Stomach (tissue), 8 donors: ENCODE measurements at regions not wholly inside any gene's neighbourhood (a gene's known extent, or its start where the extent isn't known, plus 50 kb on each side); places are given as distances from the start of the nearest gene placed in this dataset.

Experiments
- DNase-seq, 2 donors: peaks; one replicate each; pipeline versions ENCODE4 v3.0.0 to v3.0.0-alpha.2; 2013 to 2019
- H3K27ac ChIP-seq, 5 donors: fragments of 200-600 bp in 4 of 5; sonication (generic) in 4 of 5; one replicate each; pipeline ENCODE4 v1.5.1; 2013 to 2019; ENCODE audit warnings: mild to moderate bottlenecking in 1 of 5, moderate library complexity in 1 of 5
- H3K27me3 ChIP-seq, 3 donors: fragments of 200-600 bp; sonication (generic); one replicate each; pipeline ENCODE4 v1.5.1; 2017 to 2019; ENCODE audit warnings: mixed run types in 1 of 3
- H3K36me3 ChIP-seq, 4 donors: fragments of 200-600 bp; sonication (generic); 1 replicate in 3 of 4; 2 replicates in 1 of 4; pipeline ENCODE4 v1.5.1; 2016 to 2019
- H3K4me1 ChIP-seq, 4 donors: fragments of 200-600 bp; sonication (generic); one replicate each; pipeline ENCODE4 v1.5.1; 2016 to 2019
- H3K4me3 ChIP-seq, 4 donors: fragments of 200-600 bp; sonication (generic) in 3 of 4; one replicate each; pipeline ENCODE4 v1.5.1; 2016 to 2019; ENCODE audit warnings: mild to moderate bottlenecking in 1 of 4
- H3K9me3 ChIP-seq, 4 donors: fragments of 200-600 bp; sonication (generic); one replicate each; pipeline ENCODE4 v1.5.1; 2016 to 2019
- CTCF ChIP-seq, 7 experiments: fragments of 450-650 bp in 4 of 7; fragments of 200-600 bp in 3 of 7; sonication (generic) in 3 of 7; IDR thresholded peaks; one replicate each; pipeline ENCODE4 v1.5.1; 2016 to 2019; ENCODE audit warnings: antibody characterized with exemption in 7 of 7, control low read depth in 2 of 7, mild to moderate bottlenecking in 1 of 7
- EP300 ChIP-seq: sonication (generic); formaldehyde crosslinking; IDR thresholded peaks from one replicate; pipeline ENCODE4 v1.6.1; 2017; ENCODE audit warnings: antibody characterized with exemption
- POLR2A ChIP-seq, 4 donors: fragments of 450-650 bp; IDR thresholded peaks; one replicate each; pipeline ENCODE4 v1.6.1; 2016; ENCODE audit warnings: antibody characterized with exemption in 4 of 4, control low read depth in 2 of 4, mild to moderate bottlenecking in 1 of 4, moderate library complexity in 1 of 4
- POLR2AphosphoS5 ChIP-seq, 3 donors: sonication (generic); formaldehyde crosslinking; IDR thresholded peaks; one replicate each; pipeline ENCODE4 v1.6.1; 2016; ENCODE audit warnings: antibody characterized with exemption in 3 of 3
- WGBS, 5 donors: extraction: QIAGEN DNeasy Blood & Tissue Kit in 3 of 5; methylation state at CpG; one replicate each; pipeline versions ENCODE4 v1.1.5 to v1.1.7; 2013 to 2018; 5-methylcytosine and 5-hydroxymethylcytosine counted together
- intact Hi-C: fragments of 100-400 bp; cut with DNase I; formaldehyde crosslinking; loops from one replicate; pipeline ENCODE4 v1.15.1; 2023; ENCODE audit warnings: low total_unique reads
- donor health status: healthy with polysubstance abuse.
- donor health status: Bipolar disorder and iron deficiency.
- donor health status: healthy.

GRCh38 chr3:10713656-10714055 is 102.4 kb upstream of the SLC6A11 start:
- Histone ChIP-seq H3K27ac (no peak overlapping the region), H3K36me3 (no peaks in the 10 kb centered on the region), H3K9me3 (peaks cover 0 to 11% (median 5%) of the 10 kb centered on the region in 4 donors), H3K27me3 (peaks cover 0 to 50% (median 12%) of the 10 kb centered on the region in 3 donors), H3K4me3 (no peak overlapping the region), H3K4me1 (no peaks in the 10 kb centered on the region)
- no peak for TF ChIP-seq CTCF (IDR thresholded peaks at IDR 0.05)
- no peak for TF ChIP-seq POLR2AphosphoS5 (IDR thresholded peaks at IDR 0.05)
- TF ChIP-seq EP300 = no peak
- no peak for TF ChIP-seq POLR2A (IDR thresholded peaks at IDR 0.05)
- 51 to 58% (median 53%) methylated on average over 6 of the region's 6 CpGs for WGBS, 5 donors
- intact Hi-C loops = no loop called here
- no peak for DNase-seq

GRCh38 chr3:10715886-10716285 is 100.1 kb upstream of the SLC6A11 start:
- Histone ChIP-seq H3K36me3 (no peaks in the 10 kb centered on the region), H3K27ac (no peak overlapping the region), H3K27me3 (peaks cover 0 to 28% (median 0%) of the 10 kb centered on the region in 3 donors), H3K4me1 (no peaks in the 10 kb centered on the region), H3K4me3 (no peak overlapping the region), H3K9me3 (peaks cover 0 to 11% (median 5%) of the 10 kb centered on the region in 4 donors)
- TF ChIP-seq EP300 (no peak), POLR2AphosphoS5 (IDR thresholded peaks at IDR 0.05) (no peak), CTCF (IDR thresholded peaks at IDR 0.05) (no peak), POLR2A (IDR thresholded peaks at IDR 0.05) (no peak)
- WGBS, 5 donors = 77 to 92% (median 85%) methylated on average over 3 of the region's 3 CpGs
- intact Hi-C loops = no loop called here
- no peak for DNase-seq

- DNase-seq = no peak
- no peak overlapping the region for H3K27ac ChIP-seq
- H3K9me3 ChIP-seq = peaks cover 0 to 11% (median 5%) of the 10 kb centered on the region in 4 donors
- H3K36me3 ChIP-seq = no peaks in the 10 kb centered on the region
- no peak for TF ChIP-seq POLR2A (IDR thresholded peaks at IDR 0.05)
- TF ChIP-seq EP300 = no peak
- no peak for TF ChIP-seq CTCF (IDR thresholded peaks at IDR 0.05)
- no peak for TF ChIP-seq POLR2AphosphoS5 (IDR thresholded peaks at IDR 0.05)
- 79 to 88% (median 84%) methylated on average over 7 to 8 of the region's 8 CpGs for WGBS, 5 donors
- H3K4me1 ChIP-seq = no peaks in the 10 kb centered on the region
- peaks cover 0 to 27% (median 0%) of the 10 kb centered on the region in 3 donors for H3K27me3 ChIP-seq
- intact Hi-C loops = no loop called here
- H3K4me3 ChIP-seq = no peak overlapping the region
Measured at GRCh38 chr3:10716964-10717363, 99.1 kb upstream of the SLC6A11 start.

- H3K9me3 ChIP-seq = peaks cover 0 to 11% (median 5%) of the 10 kb centered on the region in 4 donors
- H3K4me1 ChIP-seq = no peaks in the 10 kb centered on the region
- 85 to 97% (median 88%) methylated on average over 4 of the region's 4 CpGs for WGBS, 5 donors
- H3K4me3 ChIP-seq = no peak overlapping the region
- no peak for DNase-seq
- H3K27ac ChIP-seq = no peak overlapping the region
- peaks cover 0 to 24% (median 0%) of the 10 kb centered on the region in 3 donors for H3K27me3 ChIP-seq
- no peaks in the 10 kb centered on the region for H3K36me3 ChIP-seq
- intact Hi-C loops = no loop called here
- TF ChIP-seq POLR2AphosphoS5 (IDR thresholded peaks at IDR 0.05) (no peak), CTCF (IDR thresholded peaks at IDR 0.05) (no peak), POLR2A (IDR thresholded peaks at IDR 0.05) (no peak), EP300 (no peak)
Measured at GRCh38 chr3:10717756-10718155, 98.3 kb upstream of the SLC6A11 start.
